Stimulated activated naive CD8-positive, alpha-beta T cell treated with anti-CD3 and anti-CD28 coated beads, Interleukin-15, Interleukin-2, amounts not matched to agents 100 U/mL and 50 U/mL, for 24 hours (primary cell): ENCODE measurements at regions not wholly inside any gene's neighbourhood (a gene's known extent, or its start where the extent isn't known, plus 50 kb on each side); places are given as distances from the start of the nearest gene placed in this dataset.
"Not testable (repeated sequence)": the region's sequence is repeated elsewhere in the genome, so short reads cannot be mapped to it uniquely, and the experiment has no call there.

Experiments used
- ATAC-seq: fragments of 150-1000 bp; cut with Tn5 transposase; one replicate; pipeline ENCODE4 v1.10.0; 2021
- DNase-seq: peaks from one replicate; pipeline ENCODE4 v3.0.0; 2021

GRCh38 chr6:139534472-139535115 is 160.1 kb upstream of the CITED2 start:
- DNase-seq = no peak
- ATAC-seq = no peak

GRCh38 chr6:139533573-139534471 is 159.4 kb upstream of the CITED2 start:
- no peak for DNase-seq

DNA sequence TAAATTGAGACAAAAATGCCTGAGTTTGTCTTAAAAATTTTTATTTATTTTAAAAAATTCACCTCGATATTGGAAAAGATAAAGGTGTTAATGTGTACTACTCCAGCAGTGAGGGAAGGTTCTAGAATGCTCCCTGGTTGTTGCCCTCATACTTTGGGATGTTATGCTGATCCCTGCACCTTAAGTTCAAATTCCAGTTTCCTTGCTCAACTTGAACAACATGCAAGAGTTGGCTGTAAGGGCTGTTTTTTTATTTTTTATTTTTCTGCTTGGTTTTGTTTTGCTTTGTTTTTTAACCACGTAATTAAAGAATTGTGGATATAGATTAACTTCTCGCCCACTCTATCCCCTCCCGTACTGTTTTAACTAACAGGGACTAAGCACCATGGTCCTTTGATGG is 158.7 kb upstream of the CITED2 start:
- DNase-seq = no peak
- ATAC-seq = no peak

More at GRCh38 chr6:139533573-139534471, 159.4 kb upstream of the CITED2 start:
- ATAC-seq = no peak

DNA sequence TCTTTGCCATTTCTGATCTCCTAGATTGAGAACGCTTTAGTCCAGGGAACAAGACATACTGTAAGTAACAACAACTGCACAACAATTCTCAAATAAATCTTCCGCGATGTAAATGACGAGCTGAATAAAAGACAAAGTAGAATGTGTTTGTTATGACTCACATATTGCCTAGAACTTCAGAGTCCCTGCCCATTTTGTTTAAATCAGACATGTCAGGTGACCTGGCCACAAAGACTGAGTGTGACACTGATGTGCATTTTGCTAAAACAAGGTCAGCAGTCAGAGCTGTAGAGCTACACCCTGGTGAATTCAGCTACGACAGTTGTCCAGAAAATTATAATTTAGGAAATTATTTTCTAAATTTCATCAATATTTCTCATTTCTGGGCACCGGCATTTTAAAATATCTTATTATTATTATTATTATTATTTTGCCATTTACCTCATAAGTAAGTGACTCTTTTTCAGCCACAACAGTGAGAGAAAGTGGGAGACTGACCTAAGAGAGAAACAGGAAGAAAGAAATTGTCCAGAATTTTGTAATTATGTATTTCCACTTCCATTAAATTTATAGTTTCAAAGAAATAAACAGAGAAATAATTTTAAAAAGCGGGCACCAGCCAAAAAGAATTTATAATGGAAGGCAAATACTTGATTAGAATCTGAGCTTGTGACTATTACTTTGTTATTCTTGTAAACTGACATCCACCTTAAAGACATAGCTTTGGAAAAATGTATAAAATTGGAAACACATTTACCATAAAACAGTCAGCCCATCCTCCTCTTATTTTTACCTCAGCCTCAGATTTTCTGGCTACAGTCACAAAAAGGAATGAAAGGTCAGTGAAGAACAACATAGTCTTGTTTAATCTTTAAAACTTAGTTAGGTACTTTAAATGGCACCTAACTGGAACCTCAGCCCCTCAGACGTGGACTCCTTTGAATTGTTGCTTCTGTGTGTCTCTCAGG is 157.0 kb upstream of the CITED2 start:
- peak; percentile 73 for ATAC-seq
- no peak for DNase-seq

DNA sequence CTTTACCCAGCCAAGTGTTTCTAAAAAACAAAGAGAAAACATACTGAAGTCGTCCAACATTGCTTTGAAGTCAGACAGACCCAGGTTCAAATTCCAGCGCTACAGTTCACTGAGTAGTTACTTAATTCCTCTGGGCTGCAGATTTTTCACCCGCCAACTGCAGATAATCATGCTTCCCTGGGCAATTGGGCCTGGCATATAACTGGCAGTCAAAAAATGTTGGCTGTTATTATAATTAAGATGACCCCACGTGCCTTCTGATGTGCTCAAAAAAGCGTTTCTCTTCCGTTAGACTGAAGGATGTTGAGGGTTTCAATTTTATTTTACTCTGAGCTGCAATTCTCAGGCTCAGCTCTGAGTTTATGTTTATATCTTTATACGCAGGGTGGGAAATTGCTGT is 156.1 kb upstream of the CITED2 start:
- DNase-seq = no peak

DNA sequence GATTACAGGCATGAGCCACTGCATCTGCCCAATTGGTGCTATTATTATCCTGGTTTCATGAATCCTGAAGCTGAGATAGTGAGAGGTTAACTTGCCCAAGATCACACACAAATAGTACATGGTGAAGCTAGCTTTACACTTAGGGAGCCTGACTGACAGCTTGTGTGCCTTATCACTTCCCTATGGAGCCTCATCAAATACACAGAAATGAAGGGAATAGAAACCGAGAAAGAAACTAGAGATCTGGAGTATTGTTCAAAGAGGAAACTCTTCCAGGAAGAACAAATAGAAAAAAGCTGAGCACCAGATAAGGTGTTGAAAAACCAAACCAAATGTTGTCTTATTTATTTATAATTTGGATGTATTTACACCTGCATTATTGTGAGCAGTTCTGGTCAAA is 155.0 kb upstream of the CITED2 start:
- DNase-seq (no peak), ATAC-seq (no peak)

More for the DNA sequence above, 156.1 kb upstream of the CITED2 start:
- ATAC-seq = no peak

GRCh38 chr6:139528471-139528870 is 154.0 kb upstream of the CITED2 start:
- DNase-seq (no peak), ATAC-seq (no peak)

DNA sequence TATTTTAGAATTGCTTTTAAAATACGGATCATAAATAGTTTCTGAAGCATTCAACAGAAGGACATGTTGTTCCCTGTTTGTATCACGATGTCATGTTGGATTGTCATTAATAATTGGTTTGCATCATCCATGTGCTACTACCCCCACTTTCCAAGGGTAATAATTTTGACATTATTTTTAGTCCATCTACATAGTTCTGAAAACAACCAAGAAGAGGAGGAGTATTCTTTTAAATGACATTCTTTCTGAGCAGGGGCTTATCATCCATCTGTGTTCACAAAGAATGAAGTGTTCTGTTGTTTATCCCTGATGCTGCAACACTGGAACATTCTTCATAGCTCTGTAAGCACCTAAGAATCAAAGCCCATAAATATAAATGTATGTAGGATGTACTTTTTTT is 151.0 kb upstream of the CITED2 start:
- DNase-seq = no peak

GRCh38 chr6:139523986-139524385 is 149.5 kb upstream of the CITED2 start:
- ATAC-seq = no peak
- no peak for DNase-seq

More for the DNA sequence above, 151.0 kb upstream of the CITED2 start:
- ATAC-seq = no peak

GRCh38 chr6:139522511-139523220 is 148.2 kb upstream of the CITED2 start:
- ATAC-seq = no peak
- DNase-seq = no peak

DNA sequence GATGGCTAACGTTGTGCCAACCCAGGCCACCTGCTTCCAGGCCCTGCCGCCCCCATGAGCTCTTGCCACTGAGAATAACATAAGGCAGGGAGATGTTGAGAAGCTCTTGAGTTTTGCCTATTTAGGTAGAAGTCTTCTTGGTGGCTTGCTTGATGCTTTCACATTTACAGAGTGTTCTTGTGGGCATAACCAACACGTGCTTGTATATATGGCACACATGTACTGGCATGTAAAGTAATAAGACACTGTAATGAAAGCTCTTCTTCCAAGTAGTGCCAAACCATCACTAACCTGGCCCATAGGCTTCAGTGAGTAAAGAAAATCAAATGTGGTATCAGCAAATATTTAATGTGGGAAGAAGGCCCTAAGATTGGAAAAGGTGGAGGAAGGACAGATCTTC is 146.9 kb upstream of the CITED2 start:
- DNase-seq (no peak), ATAC-seq (no peak)

- DNase-seq = no peak
- no peak for ATAC-seq
Measured at GRCh38 chr6:139520321-139520768, 145.9 kb upstream of the CITED2 start.

GRCh38 chr6:139519571-139520031 is 145.2 kb upstream of the CITED2 start:
- ATAC-seq (no peak), DNase-seq (no peak)

- ATAC-seq (no peak), DNase-seq (no peak)
Measured at GRCh38 chr6:139519097-139519496, 144.6 kb upstream of the CITED2 start.

DNA sequence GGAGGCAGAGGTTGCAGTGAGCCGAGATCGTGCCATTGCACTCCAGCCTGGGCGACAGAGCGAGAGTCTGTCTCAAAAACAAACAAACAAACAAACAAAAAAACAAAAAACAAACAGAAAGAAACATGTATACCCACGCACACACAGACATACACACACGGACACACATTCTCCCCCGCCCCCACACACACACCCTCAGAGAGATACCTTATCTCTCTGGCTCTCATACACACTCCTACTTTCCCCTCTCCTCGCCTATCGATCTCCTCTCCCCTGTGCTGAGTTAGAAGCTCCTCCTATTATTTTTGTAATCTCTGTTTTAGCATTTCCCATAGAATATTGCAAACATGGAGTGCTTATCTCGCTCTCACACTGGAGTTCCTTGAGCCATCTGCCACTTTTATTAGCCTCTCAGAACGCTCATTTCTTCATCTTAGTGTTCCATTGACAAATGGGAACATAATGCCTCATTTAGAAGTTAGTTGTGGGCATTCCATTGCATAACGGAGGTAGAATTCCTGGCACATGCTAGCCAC is 144.2 kb upstream of the CITED2 start:
- ATAC-seq (peak; percentile 14), DNase-seq (no peak)

DNA sequence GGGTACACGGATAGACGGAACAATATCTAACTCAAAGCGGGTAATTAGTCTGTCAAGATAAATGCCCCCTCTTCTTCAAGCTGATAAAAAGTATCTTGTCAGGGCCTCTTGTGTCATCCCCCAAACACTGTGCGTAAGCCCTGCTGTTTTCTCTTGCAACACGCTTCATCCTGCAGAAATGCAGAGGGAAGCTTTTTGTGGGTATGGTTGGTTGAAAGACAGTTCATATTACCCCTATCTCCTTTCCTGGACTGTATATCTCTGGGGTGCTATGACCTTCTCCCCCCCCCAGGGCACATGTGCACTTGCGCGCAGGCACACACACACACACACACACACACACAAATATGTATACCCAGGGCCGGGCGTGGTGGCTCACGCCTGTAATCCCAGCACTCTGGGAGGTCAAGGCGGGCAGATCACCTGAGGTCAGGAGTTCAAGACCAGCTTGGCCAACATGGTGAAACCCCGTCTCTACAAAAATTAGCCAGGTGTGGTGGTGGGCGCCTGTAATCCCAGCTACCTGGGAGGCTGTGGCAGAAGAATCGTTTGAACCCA is 143.6 kb upstream of the CITED2 start:
- ATAC-seq, DNase-seq: not testable (repeated sequence)

DNA sequence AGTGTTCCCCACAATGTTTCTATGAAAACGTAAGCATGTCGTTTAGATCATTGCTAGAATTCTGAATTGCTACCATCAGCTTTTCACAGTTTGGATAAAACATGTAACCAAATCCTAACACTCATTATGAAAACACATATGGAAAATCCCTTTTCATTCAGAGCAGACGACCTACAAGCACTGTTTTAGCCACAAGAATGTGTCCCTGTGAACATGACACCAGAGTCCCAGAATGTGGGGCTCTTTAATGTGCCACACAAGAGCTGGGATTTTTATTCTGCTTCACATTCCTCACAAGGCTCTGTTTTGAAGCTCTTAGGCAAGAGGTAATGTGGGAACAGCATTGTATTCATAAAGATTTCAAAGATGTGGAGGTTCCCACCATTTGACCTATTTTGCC is 141.1 kb upstream of the CITED2 start:
- DNase-seq = no peak
- ATAC-seq = no peak

- no peak for ATAC-seq
Measured at GRCh38 chr6:139514819-139515218, 140.4 kb upstream of the CITED2 start.

GRCh38 chr6:139510040-139510790 is 135.8 kb upstream of the CITED2 start:
- DNase-seq (no peak), ATAC-seq (no peak)

More at GRCh38 chr6:139514819-139515218, 140.4 kb upstream of the CITED2 start:
- no peak for DNase-seq

GRCh38 chr6:139509167-139509566 is 134.7 kb upstream of the CITED2 start:
- no peak for ATAC-seq

More at GRCh38 chr6:139509167-139509566, 134.7 kb upstream of the CITED2 start:
- no peak for DNase-seq
